GM21576 (cell line): ENCODE measurements at regions not wholly inside any gene's neighbourhood (a gene's known extent, or its start where the extent isn't known, plus 50 kb on each side); places are given as distances from the start of the nearest gene placed in this dataset.

Source experiments
- ATAC-seq: cut with Tn5 transposase; IDR thresholded peaks from one replicate; pipeline ENCODE4 v1.9.1; 2021; ENCODE audit warnings: mild to moderate bottlenecking, moderate library complexity; ENCODE audit not compliant: unreplicated experiment

DNA sequence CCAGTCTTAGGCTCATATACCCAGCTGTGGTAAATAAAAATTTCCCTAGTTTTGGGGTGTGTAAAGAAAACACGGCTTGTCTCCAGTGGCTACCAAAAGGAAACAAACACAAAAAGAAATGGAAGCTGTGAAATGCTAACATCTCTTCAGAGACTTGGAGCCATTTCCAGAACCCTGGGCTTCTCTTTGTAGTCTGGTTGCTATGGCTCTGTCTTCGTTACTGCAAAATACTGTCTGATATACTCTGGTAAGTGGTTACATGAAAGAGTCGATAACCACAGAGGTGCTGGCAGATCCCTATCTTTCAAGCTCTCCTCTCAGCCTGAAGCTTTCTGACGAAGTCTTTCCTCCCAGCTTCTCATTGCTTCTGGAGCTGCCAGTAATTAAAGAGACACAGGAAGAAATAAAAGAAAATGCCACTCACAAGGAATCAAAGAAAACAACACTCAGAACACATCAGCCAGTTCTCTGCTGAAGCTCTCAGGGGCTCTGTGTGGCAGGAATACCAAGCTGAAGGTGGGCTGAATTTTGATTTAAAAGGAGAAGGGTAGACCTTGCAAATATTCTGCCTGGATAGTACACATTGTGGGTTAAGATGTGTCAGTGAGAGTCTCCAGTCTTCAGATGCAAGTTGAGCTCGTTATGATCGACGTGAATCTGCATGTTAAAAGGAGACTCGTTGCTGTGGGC, 107.6 kb upstream of the FAM9C start:
- ATAC-seq: no peak

DNA sequence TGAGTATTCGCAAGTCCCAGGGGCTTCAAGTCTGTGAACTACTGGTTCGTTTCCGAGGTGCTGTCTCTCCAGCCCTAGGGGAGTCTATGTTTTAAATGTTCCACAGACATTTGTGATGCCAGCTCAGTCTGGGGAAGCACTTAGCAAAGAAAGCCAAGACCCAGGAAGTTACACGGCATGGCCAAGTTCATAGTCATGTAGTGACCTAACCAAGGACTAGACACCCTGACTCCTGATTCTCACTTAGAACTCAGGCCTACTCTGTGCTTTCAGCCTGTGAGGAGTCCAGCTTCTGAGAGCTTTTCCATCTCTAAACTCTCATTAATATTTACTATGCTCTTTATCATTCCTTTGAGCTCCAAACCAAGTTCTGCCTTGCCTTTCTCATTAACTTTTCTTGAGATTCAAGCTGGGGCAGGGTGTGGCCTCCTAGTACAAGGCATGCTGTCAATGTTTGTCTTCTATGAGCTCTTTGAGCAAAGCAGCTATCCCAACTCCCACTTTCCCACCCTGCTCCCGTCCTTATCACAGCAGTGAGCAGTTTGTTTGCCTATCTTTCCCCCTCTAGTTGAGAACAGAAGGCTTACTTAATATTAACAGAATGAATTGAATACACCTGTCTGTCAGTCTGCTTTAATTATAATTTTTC, 105.4 kb upstream of the FAM9C start:
- no peak for ATAC-seq

DNA sequence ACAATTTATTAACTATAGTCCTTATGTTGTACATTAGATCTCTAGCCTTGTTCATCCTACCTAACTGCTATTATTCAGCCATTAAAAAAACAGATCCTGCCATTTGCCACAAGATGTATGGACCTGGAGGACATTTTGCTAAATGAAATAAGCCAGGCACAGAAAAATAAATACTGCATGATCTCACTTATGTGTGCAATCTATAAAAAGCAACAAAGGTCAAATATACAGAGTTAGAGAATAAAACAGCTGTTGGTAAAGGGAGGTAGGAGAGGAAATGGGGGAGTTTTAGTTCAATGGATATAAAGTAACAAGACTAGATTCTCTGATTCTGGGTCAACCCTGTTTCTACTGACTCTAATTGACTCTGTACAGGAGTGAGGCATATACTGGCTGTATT, 103.3 kb upstream of the FAM9C start:
- ATAC-seq: no peak

DNA sequence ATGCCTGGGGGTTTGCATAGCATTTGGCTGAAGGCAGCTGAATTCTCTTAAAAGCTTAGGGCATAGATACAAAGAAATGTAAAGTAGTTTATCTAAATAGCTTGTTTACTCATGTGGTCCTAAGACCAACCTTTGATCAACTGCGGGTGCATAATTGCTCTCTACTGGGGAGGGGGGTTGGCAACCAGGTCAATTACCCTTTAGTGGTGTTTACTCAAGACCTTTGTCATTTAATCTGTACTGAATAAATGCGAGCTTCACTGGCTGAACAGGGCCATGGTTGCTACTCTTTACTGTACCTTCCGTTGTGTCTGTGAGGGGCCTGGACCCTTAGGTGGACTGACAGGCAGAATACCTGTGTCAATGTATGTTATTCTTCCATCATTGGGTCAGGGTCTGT, 102.7 kb upstream of the FAM9C start:
- ATAC-seq: no peak

DNA sequence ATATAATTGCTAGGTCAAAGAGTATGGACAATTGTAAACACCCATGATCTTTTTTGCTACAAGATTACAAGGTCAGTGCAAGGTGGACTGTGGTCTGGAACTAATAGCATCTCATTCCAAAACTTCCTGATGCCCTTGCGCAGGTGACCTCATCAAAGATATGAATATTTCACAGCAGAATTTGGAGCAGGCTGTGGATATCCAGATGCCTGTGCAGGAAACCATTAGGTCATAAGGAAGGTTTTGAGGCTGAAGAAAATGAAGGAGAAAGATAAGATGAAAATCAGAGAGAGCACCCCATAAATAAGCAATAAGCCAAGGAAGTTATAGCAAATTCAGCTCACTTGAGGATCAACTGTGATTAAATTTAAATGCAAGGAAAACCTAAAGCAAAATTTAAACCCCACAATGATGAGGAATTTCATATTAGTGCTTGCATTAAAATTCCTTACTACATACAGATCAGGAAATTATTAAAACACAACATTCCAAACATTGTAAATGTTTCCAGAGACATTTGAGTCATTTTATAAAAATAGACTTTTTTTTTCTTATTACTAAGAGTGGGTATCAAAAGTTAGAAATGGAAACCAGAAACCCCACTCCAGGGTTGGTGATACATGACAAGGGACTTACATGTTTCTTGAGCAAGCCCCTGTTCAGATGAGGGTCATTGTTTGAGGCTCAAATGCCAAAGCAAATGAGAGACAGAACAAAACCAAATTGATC, 100.7 kb upstream of the FAM9C start:
- ATAC-seq: no peak

DNA sequence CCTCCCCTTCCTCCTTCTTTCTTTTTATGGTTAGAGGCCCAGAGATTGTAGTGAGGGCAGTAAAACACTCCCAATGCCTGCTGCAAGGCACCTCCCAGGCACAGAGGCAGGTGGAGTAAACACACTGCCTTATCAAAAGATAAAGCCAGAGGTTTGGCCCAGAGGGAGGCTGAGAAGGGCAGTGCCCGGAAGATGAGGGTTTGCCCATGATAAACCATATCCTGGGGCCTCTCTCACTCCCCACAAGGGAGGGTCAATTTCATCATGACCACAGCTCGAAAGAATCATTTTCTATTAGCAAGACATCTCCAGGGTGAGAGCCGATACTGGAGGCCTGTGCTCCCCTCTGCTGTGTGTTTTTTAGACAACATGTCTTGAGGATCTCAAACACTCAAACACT, 98.5 kb upstream of the FAM9C start:
- no peak for ATAC-seq

DNA sequence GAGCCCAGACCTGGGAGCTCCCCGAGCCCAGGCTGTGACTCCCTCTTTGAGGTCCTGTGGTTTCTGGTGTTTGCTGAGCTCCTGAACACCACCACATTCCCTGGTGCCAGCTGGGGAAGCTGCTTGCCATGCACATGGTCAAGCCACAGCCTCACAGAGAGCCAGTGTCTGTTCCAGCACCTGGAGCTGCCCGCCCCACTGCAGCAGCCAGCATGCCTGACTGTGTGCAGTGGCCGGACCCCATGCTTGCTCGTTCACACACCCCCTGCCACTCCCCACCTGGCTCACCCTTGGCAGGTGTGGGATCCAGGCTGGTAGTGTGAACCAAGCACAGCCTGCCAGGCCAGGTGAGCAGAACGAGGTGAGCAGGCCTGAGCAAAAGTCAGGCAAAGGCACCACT, 95.6 kb upstream of the FAM9C start:
- ATAC-seq: no peak

DNA sequence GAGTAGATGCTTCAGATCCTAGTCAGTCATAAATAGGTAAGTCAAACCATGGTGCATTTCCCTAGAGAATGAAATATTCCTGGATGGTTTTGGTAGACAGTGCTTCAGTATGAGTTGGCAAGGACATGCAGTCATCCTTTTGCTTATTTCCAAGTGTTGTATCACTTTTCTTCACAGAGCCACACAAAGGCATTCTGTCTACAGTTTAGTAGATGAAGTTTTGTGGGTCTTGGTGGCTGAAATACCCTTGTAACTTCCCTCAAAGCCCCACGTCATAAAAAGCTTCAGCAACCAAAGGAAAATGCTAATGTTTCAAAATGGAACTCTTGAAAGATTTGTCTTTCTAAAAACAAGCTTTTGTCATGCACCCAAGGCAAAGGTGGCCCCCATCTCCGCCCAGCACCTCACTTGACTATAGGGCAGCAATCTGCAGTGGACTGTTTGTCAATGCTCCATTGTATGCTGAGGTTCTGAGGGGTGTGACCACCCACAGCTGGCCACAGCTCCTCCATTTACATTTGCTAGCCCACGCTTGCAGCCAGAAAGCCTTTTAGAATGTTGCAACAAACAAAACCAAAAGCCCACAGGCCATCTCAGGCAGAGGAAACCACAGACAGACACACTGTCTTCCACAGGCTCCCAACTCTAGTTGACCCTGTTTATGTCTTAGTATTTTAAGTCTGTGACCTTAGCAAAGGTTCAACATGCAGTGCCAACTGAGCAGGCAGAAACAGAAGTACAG, 87.1 kb upstream of the FAM9C start:
- no peak for ATAC-seq

DNA sequence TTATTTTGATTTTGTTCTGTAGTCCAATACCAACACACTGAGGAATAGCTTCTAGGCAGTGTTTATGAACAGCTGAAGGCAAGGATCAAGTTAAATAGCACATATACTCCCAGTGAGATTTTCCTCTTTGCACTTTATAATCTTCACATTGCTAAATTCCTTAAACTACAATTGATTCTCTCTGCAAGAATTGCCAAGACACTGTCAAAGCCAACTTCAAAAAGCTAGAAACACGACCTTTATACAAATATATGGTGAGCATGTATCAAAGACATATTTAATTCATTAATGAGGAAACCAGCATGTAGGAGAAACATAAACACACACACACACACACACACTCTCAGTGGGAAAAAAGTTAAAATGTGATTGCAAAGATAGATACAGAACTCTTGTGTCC, 86.4 kb upstream of the FAM9C start:
- ATAC-seq: no peak

DNA sequence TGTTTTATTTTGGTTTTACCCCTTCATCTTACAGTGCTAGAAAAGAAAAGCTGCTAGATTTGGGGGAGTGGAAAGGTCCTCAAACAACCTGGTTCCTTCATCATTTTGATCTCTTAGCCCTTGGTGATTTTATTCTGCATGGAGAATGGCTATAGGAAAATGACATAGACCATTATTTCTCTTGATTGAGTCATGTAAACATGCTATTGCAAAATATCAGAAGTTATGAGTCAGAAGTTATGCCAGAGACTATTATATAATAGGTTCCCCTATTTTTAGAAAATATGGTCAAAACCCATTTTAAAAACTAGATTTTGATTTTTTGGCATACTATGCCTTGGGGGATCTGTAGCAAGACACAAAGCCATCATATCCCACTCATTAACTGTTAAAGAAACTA, 83.7 kb upstream of the FAM9C start:
- no peak for ATAC-seq

DNA sequence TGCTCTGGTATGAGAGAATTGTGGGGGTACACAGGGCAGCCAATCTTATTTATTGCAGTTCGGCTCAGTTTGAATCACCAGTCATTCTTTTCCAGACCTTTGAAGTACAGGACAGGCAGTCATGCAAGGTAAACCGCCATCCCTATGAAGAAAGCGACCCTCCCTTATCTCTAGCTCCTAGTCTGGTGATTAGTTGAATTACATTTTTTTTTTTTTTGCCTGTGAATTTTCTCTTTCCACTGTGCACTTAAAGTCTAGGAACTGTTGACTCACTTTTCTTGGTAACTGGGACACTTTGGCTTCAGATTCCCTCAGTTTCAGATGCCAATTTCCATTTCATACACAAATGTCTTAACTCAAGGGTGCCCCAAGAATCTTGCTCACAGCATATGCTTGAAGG, 82.4 kb upstream of the FAM9C start:
- ATAC-seq: no peak

DNA sequence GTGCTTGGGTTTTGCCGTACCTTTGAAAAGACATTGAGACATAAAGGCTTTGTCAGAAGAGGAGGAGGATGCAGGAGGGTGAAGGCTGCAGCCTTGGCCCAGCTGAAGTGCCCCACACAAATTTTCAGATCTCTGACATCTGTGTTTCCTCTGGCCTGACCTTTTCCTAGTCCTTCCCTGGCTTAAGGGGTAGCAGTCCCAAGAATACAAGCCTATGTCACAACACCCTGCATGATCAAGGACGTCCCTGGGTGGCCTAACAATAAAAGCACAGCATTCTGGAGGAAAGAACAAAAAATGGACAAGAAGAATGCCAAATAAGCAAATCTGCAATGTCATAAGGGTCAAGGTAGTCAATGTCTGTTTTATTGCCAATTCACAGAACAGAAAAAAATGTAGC, 80.8 kb upstream of the FAM9C start:
- no peak for ATAC-seq

DNA sequence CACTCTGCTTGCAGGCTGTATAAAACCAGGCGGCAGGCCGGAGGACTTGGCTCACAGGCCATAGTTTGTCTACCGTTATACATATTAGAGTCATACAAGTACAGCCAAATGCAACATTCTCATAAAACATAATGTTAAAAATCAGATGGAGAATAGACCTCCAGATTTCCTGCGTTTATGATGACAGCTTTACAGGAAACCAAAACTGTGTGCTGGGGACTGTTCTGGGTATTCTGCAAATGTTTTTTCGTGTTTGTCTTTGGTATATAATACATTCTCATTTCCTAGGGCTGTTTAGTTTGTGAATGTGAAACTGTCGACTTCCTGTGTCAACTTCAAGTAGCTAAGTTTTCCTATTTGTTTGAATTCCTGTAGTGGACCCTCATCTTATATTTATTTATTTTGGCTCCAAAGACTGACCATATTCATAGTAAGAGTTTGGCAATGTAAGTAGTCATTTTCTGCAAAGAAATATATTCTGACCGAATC, 79.5 kb upstream of the FAM9C start:
- no peak for ATAC-seq

DNA sequence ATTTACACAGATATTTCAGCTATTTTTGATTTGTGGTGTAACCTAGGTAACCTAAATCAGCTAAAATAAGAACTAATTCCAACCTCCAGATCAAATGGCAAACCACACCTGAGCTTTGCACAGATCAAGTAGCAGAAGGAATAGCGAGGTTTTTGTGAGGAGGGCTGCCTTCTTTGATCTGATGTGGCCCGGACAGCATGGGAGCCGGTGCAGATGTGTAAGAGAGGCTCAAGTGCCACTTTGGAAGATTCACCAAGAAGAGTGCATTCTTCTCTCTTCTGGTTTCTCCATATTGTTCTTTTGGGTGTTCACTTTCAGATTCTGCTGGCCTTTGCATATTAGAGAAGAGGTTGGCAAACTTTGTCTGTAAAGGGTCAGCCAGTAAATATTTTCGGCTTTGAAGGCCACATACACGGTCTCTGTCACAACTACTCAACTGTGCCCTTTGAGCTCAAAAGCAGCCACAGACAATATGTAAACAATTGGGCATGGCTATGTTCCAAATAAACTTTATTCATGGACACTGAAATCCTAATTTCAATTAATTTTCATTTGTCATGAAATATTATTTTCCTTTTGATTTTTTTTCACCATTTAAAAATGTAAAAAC, 78.9 kb upstream of the FAM9C start:
- ATAC-seq: no peak

DNA sequence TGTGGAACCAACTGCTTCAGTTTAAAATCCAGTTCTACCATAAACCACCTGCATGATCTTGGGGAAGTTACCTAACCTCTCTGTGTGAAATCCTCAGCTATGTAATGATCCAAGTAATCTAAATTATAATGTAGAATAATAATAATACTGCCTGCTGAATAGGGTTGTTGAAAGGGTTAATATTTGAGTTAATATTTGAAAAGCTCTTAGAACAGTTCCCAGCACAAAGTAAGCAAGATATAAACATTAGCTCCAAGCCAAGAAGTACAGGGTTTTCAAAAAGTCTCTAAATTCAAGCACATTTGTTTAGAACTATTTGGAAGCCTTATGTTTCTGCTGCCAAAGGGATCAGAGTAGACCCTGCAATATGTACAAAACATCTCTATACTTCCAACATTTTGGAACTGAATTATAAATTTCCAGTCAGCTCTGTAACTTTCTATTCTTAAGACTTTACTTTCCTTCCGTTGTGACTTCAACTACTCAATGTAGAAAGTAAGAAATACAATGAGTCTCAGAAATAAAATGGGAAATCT, 76.7 kb upstream of the FAM9C start:
- ATAC-seq: no peak

DNA sequence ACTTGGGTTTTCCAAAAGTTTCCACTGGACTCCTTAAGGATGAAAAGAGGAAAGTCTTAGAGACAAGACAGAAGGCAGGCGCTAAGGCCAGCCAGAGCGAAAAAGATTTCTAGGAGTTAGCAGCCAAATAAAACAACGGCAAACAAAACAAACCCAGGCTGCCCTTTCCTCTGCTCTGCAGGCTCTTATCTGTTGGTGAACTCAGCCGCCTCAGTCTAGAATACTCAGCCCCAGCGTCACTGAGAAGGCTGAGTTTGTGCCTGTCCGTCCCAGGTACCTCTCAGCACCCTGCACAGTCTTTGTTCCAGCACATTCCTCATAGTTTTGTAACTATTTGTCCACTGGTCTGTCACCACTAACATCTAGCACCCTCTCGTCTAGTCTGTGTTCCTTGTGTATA, 75.6 kb upstream of the FAM9C start:
- ATAC-seq: no peak

DNA sequence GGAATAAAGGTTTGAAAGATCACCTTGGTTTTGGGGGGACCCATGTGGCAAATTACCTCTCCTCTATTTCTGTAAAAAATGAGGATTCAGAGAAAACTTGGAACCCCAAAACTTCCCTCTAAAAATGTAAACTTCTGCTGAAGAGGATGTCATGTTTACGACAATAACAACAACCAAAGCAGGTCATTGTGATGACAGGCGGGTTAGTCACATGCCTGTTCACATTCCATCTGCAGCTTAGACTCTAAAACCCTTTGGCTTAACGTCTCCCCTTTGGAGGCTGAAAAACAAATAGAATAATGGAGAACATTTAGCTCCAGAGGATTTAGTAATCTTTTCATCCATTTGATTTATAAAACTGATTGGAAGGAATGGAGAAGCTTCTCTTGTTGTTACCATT, 75.0 kb upstream of the FAM9C start:
- ATAC-seq: no peak

DNA sequence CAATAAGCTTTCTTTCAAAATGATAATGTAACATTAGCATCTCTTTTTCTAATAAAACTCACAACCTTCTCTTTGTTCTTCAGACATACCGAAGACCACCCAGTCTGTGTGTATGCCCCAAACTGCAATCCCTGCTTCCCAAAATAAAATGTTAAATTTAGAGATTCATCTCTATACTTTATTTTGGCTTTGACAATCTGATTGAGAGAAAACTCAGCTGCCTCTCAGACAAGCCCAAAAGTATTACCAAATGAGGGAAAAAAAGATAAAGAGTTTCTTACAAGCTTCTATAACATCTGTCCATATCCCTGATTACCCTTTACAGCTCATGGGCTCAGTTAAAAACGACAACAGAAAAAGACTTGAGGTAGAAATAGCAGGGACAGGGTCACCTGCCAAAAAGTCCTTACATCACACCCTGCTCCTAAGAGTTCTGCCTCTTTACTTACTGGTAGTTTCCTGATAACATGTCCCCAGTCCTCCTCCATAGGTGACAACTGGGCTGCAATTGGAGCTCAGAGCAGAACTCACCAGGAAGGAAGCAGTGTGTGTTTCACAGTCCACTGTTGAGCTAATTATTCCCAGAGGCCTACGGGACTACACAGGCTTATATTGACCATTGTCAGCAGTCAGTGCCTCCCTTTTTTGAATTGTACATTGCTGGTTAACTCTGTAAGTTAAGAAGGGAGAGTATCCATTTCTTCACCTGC, 70.9 kb upstream of the FAM9C start:
- ATAC-seq: no peak

DNA sequence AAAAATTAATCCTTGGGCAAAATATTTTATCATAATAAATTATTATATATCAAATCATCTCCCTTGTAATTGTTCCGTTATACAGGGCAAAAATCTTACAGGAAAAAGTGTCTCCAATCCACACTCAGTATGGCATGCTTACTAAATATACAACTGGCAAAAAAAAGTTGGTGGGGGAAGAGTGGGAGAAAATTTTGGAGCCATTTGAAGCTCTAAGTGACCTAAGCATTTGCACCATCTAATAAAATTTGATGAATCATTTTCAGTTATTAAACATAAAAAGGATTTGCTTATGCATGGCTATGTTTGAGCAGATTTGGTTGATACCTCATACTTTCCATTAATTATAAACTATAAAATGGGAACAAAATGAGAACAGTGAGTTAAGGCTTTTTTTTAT, 68.1 kb upstream of the FAM9C start:
- ATAC-seq: no peak
